GM21737 (cell line): ENCODE measurements at regions not wholly inside any gene's neighbourhood (a gene's known extent, or its start where the extent isn't known, plus 50 kb on each side); places are given as distances from the start of the nearest gene placed in this dataset.
"Not testable (repeated sequence)": the region's sequence is repeated elsewhere in the genome, so short reads cannot be mapped to it uniquely, and the experiment has no call there.

Experiments used
- ATAC-seq: cut with Tn5 transposase; IDR thresholded peaks from one replicate; pipeline ENCODE4 v1.9.1; 2021; ENCODE audit warnings: mild to moderate bottlenecking, moderate library complexity; ENCODE audit not compliant: unreplicated experiment

DNA sequence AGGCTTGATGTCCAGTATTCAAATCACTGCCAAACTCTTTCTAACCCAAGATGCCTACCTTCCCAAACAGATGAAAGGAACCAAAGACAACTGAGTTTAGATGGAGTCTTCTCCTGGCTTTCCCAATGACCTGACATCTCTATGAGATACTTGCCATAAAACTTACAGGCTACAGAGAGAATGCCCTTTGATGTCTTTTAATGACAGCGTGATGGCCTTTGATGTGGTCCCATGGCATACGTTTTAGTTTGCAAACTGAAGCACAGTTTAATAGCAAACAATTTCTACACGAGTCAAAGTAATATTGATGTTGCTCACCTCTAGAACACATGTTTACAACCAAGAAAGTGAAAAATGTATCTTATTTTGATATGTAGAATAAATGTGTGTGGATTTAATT is 73.2 kb downstream of the ZIC4 start:
- no peak for ATAC-seq

DNA sequence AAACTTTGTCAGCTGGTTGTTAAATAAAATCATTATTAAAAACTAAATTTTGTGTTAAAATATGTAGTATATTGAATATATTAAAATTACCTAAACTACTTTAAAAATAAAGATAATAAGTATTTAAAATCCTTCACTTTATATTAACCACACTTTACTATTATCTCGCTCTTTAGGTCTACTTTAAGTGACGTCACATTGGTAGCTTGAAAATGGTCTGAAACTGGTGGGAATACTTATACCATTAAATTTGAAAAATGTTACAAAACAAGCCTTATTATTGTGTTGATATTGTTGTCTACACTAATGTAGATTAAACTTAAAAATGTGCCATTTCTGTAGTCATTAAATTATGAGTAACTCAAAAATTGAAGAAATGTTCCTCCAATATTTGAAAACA is 77.6 kb downstream of the ZIC4 start:
- no peak for ATAC-seq

DNA sequence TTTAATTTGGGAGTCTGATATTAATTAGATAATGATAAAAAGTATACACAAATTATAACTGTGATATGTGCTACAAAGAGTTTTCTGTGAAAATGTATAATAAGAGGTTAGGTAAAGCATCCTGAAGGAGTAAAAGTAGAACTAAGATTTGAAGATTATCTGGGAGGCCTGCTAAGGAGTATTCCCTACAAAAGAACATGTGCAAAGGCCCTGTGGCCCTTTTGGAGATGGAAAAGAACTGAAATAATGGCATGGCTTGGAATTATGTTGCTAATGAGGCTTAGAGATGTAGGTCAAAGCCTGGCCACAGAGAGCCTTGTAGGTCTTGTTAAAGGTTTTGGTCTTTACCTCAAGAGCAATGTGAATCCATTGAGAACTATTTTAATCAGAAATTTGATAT is 82.0 kb downstream of the ZIC4 start:
- ATAC-seq = no peak

GRCh38 chr3:147318900-147319299 is 87.4 kb downstream of the ZIC4 start:
- ATAC-seq = no peak

DNA sequence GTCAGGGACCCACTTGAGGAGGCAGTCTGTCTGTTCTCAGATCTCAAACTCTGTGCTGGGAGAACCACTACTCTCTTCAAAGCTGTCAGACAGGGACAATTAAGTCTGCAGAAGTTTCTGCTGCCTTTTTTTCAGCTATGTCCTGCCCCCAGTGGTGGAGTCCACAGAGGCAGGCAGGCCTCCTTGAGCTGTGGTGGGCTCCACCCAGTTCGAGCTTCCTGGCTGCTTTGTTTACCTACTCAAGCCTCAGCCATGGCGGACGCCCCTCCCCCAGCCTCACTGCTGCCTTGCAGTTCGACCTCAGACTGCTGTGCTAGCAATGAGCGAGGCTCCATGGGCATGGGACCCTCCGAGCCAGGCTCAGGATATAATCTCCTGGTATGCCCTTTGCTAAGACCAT is 89.3 kb downstream of the ZIC4 start:
- not testable (repeated sequence) for ATAC-seq

- ATAC-seq = no peak
These were observed 92.8 kb downstream of the ZIC4 start for GRCh38 chr3:147313513-147313912.

DNA sequence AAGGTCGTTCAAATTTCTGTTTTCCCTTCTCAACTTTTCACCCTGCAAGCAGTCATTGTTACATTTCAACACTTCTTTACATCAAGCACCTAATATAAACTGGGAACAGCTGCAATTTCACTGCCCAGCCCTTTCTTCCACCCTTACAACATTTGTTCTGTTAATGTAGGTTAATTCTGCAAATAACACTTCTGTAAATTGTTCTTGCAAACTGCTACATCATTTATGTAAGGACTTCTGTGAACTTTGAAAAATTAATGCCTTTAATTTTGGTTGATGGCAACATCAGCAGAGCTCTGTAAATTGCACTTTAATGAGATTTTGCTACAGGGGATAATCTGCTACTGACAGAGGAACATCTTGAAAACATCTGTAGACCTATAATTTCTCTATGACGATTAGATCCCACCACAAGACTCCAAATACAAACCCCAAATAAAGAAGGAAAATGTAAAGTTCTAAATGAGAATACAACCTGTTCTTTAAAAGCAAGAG is 93.5 kb downstream of the ZIC4 start:
- ATAC-seq = no peak

- no peak for ATAC-seq
These were observed 94.6 kb downstream of the ZIC4 start for GRCh38 chr3:147311716-147312115.

DNA sequence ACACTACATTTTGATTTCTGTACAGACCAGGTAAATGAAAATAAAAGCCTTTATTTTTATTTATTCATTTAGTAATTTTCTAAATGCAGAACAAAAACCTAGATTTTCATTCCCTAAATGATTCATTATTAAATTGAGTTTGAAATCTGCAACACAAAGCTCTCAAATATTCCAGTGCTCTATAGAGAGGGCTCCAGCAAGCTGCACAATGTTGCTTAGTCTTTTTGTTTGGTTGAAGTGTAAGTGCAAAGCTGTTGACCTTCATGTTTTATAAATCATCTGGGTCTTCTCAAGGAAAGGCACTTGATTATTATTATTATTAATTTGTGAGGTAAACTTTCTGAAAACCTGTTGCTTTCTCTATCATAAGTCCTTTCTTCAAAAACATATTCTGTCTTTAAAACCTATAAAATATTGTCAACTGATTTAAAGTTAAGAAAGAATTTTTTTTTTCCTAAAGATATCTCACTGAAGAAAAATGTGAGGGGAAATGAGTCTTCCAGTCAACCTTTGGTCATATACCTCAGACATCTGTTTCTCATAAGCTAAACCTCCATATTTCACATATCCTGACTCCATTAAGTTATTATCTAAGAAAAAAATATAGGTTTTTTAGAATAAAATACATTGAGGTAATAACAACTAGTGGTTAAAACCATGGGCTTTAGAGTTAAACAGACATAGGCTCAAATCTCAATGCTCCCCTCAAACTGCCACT is 100.7 kb downstream of the ZIC4 start:
- no peak for ATAC-seq

DNA sequence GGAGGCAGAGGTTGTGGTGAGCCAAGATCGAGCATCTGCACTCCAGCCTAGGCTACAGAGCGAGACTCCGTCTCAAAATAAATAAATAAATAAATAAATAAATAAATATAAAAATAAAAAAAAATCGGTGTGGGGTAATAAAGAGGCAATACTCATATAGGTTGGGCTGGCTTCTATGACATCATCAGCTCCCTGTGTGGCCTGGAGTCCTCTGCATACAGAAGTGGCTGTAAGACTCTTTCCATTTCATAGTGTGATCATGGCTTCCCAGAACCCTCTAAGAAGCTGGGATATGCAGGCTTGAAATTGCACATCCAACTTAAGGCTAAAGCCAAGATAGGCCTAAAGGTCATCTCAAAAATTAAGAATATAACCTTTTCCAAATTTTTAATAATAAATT is 101.6 kb downstream of the ZIC4 start:
- no peak for ATAC-seq

DNA sequence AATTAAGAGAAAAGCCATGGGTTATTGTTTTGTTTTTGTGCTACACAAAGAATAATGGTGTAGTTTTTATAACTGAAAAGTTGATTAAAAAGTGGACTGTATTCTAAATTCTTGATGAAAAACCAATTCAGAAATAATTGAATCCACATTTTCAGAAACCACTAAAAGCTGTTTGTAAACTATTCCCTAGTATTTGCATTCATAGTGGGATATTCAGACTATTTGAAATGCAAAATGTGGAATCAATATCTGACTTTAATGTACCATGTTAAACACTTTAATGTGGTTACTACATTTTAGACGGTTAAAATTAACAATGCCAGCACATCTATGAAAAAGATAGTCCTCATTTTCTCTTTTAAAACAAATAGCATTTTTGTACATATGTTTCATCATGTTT is 104.6 kb downstream of the ZIC4 start:
- ATAC-seq = no peak

DNA sequence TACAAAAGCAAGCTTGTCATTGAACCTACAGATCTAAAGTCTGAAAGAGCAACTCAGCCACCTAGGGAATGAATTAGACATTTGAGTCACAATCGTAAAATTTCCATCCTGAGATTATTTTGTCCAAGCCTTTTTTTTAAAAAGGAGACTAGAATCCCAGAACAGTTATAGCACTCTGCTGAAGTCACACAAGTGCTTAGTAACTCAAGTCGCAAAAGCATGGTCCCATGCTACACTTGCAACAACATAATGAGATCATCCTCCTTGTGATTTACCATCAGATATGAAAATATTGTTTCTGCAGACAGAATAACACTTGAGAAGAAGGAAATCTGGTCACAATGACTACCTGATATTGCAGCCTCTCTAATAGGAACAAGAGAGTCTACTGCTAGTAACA is 106.7 kb downstream of the ZIC4 start:
- no peak for ATAC-seq

GRCh38 chr3:147298511-147298982 is 107.8 kb downstream of the ZIC4 start:
- no peak for ATAC-seq

DNA sequence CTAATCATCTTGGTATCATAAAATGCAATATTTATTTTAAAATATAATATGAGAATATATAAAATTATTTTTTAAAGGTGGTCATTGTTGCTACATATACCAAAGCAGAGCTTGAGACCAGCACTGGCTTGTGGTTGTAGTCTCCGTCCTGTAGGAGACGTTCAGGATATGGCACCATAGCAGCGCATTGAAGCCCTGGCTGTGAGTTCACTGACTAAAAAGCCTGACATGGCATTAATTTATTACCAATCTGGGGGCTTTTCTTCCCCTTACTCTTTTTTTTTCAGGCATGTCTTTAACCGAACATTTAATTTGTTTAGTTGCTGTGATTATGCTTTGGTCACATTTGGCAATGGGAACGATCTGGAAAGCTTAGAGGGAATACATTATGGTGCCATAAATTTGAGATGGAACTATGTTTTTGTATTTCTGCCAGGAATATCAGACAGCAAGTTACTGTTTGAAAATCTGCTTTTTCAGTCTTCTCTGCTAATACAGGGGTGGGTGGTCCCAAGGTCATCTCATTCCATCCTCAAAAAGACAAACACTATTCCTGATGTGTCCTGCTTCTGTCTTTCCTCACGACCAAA is 108.5 kb downstream of the ZIC4 start:
- no peak for ATAC-seq

GRCh38 chr3:147287370-147287769 is 119.0 kb downstream of the ZIC4 start:
- ATAC-seq = not testable (repeated sequence)

- ATAC-seq = no peak
These were observed 136.4 kb downstream of the ZIC4 start for GRCh38 chr3:147269907-147270306.

GRCh38 chr3:147267434-147267833 is 138.9 kb downstream of the ZIC4 start:
- no peak for ATAC-seq

GRCh38 chr3:147257944-147258343 is 148.4 kb downstream of the ZIC4 start:
- no peak for ATAC-seq

GRCh38 chr3:147256739-147257138 is 149.6 kb downstream of the ZIC4 start:
- no peak for ATAC-seq

- no peak for ATAC-seq
These were observed 159.4 kb downstream of the ZIC4 start for GRCh38 chr3:147246906-147247305.

- ATAC-seq = not testable (repeated sequence)
These were observed 160.7 kb downstream of the ZIC4 start for GRCh38 chr3:147245638-147246037.

DNA sequence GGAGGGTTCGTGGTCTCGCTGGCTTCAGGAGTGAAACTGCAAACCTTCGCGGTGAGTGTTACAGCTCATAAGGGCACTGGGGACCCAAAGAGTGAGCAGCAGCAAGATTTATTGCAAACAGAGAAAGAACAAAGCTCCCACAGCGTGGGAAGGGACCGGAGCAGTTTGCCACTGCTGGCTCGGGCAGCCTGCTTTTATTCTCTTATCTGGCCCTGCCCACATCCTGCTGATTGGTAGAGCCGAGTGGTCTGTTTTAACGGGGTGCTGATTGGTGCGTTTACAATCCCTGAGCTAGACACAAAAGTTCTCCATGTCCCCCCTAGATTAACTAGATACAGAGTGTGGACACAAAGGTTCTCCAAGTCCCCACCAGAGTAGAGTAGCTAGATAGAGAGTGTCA is 161.3 kb downstream of the ZIC4 start:
- ATAC-seq = not testable (repeated sequence)

- no peak for ATAC-seq
These were observed 161.9 kb downstream of the ZIC4 start for GRCh38 chr3:147244397-147244796.
